Spleen (tissue), 7 donors: ENCODE measurements at regions not wholly inside any gene's neighbourhood (a gene's known extent, or its start where the extent isn't known, plus 50 kb on each side); places are given as distances from the start of the nearest gene placed in this dataset.

Experiments used
- CTCF ChIP-seq, 11 experiments: fragments of 200-600 bp in 7 of 11; fragments of 450-650 bp in 4 of 11; sonication (generic) in 4 of 11; IDR thresholded peaks in 8 of 11; conservative IDR thresholded peaks in 3 of 11; 1 replicate in 7 of 11; 2 replicates in 4 of 11; pipeline versions ENCODE4 v1.4.0 to v1.8.0; 2016 to 2021; ENCODE audit warnings: antibody characterized with exemption in 11 of 11, inconsistent platforms in 4 of 11, mild to moderate bottlenecking in 1 of 11
- POLR2A ChIP-seq, 3 donors: fragments of 450-650 bp; IDR thresholded peaks; one replicate each; pipeline ENCODE4 v1.5.1; 2017; ENCODE audit warnings: antibody characterized with exemption in 3 of 3, mild to moderate bottlenecking in 1 of 3
- POLR2AphosphoS5 ChIP-seq, 3 donors: sonication (generic); formaldehyde crosslinking; IDR thresholded peaks; one replicate each; pipeline ENCODE4 v1.5.1; 2017; ENCODE audit warnings: antibody characterized with exemption in 3 of 3
- donor health status: DM: no; HTN: no; CAD: no; lungs with moderate emphysema.
- donor health status: DM: no; HTN: no; CAD: no.
- donor health status: DM: no; HTN: no; CAD: no.

- TF ChIP-seq POLR2AphosphoS5 (IDR thresholded peaks at IDR 0.05) (no peak), CTCF (IDR thresholded peaks at IDR 0.05 in 8 of 11, conservative IDR thresholded peaks at IDR 0.05 in 3 of 11) (no peak), POLR2A (IDR thresholded peaks at IDR 0.05) (no peak)
Measured at GRCh38 chr2:236637686-236638569, 68.3 kb downstream of the ACKR3 start.
